ENCODE measurements at regions not wholly inside any gene's neighbourhood (a gene's known extent, or its start where the extent isn't known, plus 50 kb on each side); places are given as distances from the start of the nearest gene placed in this dataset.

DNA sequence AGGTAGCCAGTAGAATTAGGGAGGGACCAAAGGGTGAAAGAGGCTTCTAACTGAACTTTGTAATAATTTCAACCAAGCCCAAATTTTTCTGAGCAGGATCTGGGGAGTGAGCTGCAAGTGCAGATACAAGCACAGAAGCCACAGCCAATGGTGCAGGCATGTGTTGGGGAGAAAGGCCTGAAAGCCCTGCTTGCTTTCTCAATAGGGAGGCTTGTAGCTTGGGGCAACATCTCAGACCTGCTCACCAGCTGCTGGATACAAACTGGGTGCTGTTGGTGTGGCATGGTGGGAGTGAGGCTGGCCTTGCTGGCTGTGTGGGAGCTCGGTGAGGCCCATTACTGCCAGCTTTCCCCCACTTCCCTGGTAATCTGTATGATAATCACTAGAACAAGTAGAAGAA is 688.5 kb upstream of the SEMA3D start:
- Mint-ChIP-seq H3K4me1 (ENCODE audit: low read depth) (no peaks in the 10 kb centered on the region), H3K4me3 (no peak overlapping the region), H3K9me3 (peaks cover 13% of the 10 kb centered on the region), H3K27me3 (no peaks in the 10 kb centered on the region), H3K36me3 (ENCODE audit: low read depth) (no peaks in the 10 kb centered on the region), H3K27ac (no peak overlapping the region)
- TF ChIP-seq, protein P1, sequence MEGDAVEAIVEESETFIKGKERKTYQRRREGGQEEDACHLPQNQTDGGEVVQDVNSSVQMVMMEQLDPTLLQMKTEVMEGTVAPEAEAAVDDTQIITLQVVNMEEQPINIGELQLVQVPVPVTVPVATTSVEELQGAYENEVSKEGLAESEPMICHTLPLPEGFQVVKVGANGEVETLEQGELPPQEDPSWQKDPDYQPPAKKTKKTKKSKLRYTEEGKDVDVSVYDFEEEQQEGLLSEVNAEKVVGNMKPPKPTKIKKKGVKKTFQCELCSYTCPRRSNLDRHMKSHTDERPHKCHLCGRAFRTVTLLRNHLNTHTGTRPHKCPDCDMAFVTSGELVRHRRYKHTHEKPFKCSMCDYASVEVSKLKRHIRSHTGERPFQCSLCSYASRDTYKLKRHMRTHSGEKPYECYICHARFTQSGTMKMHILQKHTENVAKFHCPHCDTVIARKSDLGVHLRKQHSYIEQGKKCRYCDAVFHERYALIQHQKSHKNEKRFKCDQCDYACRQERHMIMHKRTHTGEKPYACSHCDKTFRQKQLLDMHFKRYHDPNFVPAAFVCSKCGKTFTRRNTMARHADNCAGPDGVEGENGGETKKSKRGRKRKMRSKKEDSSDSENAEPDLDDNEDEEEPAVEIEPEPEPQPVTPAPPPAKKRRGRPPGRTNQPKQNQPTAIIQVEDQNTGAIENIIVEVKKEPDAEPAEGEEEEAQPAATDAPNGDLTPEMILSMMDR (IDR thresholded peaks at IDR 0.05) = no peak
- CTCF ChIA-PET = no interaction called here
- POLR2A ChIA-PET = no interaction called here
- intact Hi-C loops (cut with DNase I, micrococcal nuclease) = no loop called here
- Histone ChIP-seq H3K9me3 (ENCODE audit: control insufficient read depth in 1 of 2, insufficient read depth in 1 of 2, low read length in 2 of 2) (no peaks in the 10 kb centered on the region), H3K36me3 (ENCODE audit: insufficient read depth, low read length) (no peaks in the 10 kb centered on the region), H3K27ac (ENCODE audit: low read depth in 1 of 2, low read length in 2 of 2) (no peak overlapping the region), H3K4me1 (ENCODE audit: insufficient read depth, low read length) (no peaks in the 10 kb centered on the region), H3K27me3 (ENCODE audit: control insufficient read depth in 1 of 2, insufficient read depth in 2 of 2, low read length in 2 of 2) (no peaks in the 10 kb centered on the region), H3K4me3 (ENCODE audit: low read length) (no peak overlapping the region)
- DNase-seq (no peak), ATAC-seq (ENCODE audit: poor library complexity) (no peak)

DNA sequence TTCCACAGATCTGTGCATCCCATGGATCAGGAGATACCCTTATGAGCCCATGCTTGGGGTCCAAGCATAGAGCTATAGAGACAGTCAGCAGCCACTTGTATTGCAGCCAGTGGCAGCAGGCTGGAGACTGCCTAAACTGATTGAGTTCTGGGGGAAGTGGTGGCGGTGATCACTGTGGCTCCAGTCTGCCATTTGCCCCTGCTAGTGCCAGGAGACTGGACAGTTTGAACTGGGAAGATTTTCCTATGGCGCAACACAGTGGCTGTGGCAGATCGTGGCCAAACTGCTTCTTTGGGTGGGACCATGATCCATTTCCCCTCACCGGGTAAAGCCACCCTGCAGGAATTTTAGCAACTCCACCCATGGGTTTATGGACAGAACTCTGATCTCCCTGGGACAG is 679.7 kb upstream of the SEMA3D start:
- POLR2A ChIA-PET = no interaction called here
- no peak overlapping the region for H3K4me3 ChIP-seq (ENCODE audit: low read length)
- Mint-ChIP-seq H3K36me3 (ENCODE audit: low read depth) (no peaks in the 10 kb centered on the region), H3K27ac (no peak overlapping the region), H3K27me3 (no peaks in the 10 kb centered on the region), H3K4me3 (no peak overlapping the region), H3K9me3 (peaks cover 20% of the 10 kb centered on the region), H3K4me1 (ENCODE audit: low read depth) (no peaks in the 10 kb centered on the region)
- intact Hi-C loops (cut with DNase I, micrococcal nuclease) = no loop called here
- H3K36me3 ChIP-seq (ENCODE audit: insufficient read depth, low read length) = no peaks in the 10 kb centered on the region
- H3K27ac ChIP-seq (ENCODE audit: low read depth in 1 of 2, low read length in 2 of 2) = no peak overlapping the region
- TF ChIP-seq, protein P1 (IDR thresholded peaks at IDR 0.05) = no peak
- DNase-seq = no peak
- H3K4me1 ChIP-seq (ENCODE audit: insufficient read depth, low read length) = no peaks in the 10 kb centered on the region
- ATAC-seq (ENCODE audit: poor library complexity) = no peak
- H3K9me3 ChIP-seq (ENCODE audit: control insufficient read depth in 1 of 2, insufficient read depth in 1 of 2, low read length in 2 of 2) = peaks cover 0 to 11% of the 10 kb centered on the region in 2 experiments
- CTCF ChIA-PET = no interaction called here
- no peaks in the 10 kb centered on the region for H3K27me3 ChIP-seq (ENCODE audit: control insufficient read depth in 1 of 2, insufficient read depth in 2 of 2, low read length in 2 of 2)

DNA sequence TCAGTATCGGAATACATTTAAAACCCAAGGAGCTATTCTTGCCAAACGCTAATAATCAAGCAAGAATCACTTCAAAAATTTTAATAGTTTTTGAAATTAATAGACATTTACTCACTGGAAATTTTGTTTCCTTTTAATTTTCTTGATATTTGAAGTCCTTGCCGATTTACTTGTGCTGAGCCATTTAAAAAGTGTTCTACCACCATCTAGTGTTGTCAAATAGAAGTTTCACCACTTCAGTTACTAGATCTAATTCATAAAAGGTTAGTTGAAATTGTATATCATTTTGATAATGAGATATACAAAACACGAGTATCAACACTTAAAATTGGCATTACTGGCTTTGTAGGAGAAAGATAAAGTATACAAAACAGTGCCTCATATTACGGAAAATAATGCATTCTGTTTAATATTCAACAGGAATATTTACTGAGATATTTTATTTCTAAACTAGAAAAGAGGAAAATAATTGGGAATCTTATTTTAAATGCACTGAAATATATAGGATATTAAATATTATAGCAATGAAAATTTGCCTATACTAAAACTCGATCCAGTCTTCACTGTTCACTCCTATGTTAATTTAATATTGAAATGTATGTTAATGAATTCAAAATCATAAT is 664.8 kb upstream of the SEMA3D start:
- TF ChIP-seq, protein P1 (IDR thresholded peaks at IDR 0.05) = no peak
- ChIA-PET POLR2A (no interaction called here), CTCF (no interaction called here)
- no peaks in the 10 kb centered on the region for H3K36me3 ChIP-seq (ENCODE audit: insufficient read depth, low read length)
- DNase-seq = no peak
- Mint-ChIP-seq H3K36me3 (ENCODE audit: low read depth) (no peaks in the 10 kb centered on the region), H3K9me3 (peaks cover 3% of the 10 kb centered on the region), H3K27me3 (no peaks in the 10 kb centered on the region), H3K4me1 (ENCODE audit: low read depth) (no peaks in the 10 kb centered on the region), H3K27ac (no peak overlapping the region), H3K4me3 (no peak overlapping the region)
- H3K27ac ChIP-seq (ENCODE audit: low read depth in 1 of 2, low read length in 2 of 2) = no peak overlapping the region
- no peaks in the 10 kb centered on the region for H3K4me1 ChIP-seq (ENCODE audit: insufficient read depth, low read length)
- ATAC-seq (ENCODE audit: poor library complexity) = no peak
- intact Hi-C loops (cut with DNase I, micrococcal nuclease) = no loop called here
- H3K27me3 ChIP-seq (ENCODE audit: control insufficient read depth in 1 of 2, insufficient read depth in 2 of 2, low read length in 2 of 2) = no peaks in the 10 kb centered on the region
- H3K9me3 ChIP-seq (ENCODE audit: control insufficient read depth in 1 of 2, insufficient read depth in 1 of 2, low read length in 2 of 2) = peaks cover 0 to 5% of the 10 kb centered on the region in 2 experiments
- H3K4me3 ChIP-seq (ENCODE audit: low read length) = no peak overlapping the region

Measured in CD4-positive, alpha-beta T cell (primary cell).